Heart left ventricle (tissue), 16 donors: ENCODE measurements at regions not wholly inside any gene's neighbourhood (a gene's known extent, or its start where the extent isn't known, plus 50 kb on each side); places are given as distances from the start of the nearest gene placed in this dataset.

Source experiments
- ATAC-seq, 4 donors: fragments of 200-7000 bp; cut with Tn5 transposase; one replicate each; pipeline ENCODE4 v1.9.1; 2020 to 2022; ENCODE audit warnings: moderate library complexity in 4 of 4, mild to moderate bottlenecking in 3 of 4, moderate number of reproducible peaks in 1 of 4
- DNase-seq, 5 donors: peaks; one replicate each; pipeline ENCODE4 v3.0.0-alpha.2; 2020
- H3K27ac ChIP-seq, 12 donors: fragments of 200-600 bp; sonication (generic) in 4 of 12; one replicate each; pipeline versions ENCODE4 v1.5.0 to v1.8.0; 2016 to 2022; ENCODE audit warnings: mild to moderate bottlenecking in 2 of 12
- H3K27me3 ChIP-seq, 9 donors: fragments of 200-600 bp; sonication (generic) in 2 of 9; one replicate each; pipeline versions ENCODE4 v1.5.1 to v1.8.0; 2016 to 2022; ENCODE audit warnings: mild to moderate bottlenecking in 3 of 9
- H3K36me3 ChIP-seq, 9 donors: fragments of 200-600 bp; sonication (generic) in 2 of 9; one replicate each; pipeline versions ENCODE4 v1.5.0 to v1.8.0; 2018 to 2022; ENCODE audit warnings: mild to moderate bottlenecking in 2 of 9
- H3K4me1 ChIP-seq, 12 donors: fragments of 200-600 bp; sonication (generic) in 4 of 12; one replicate each; pipeline versions ENCODE4 v1.5.0 to v1.8.0; 2016 to 2022; ENCODE audit warnings: mild to moderate bottlenecking in 3 of 12
- H3K4me3 ChIP-seq, 12 donors: fragments of 200-600 bp; sonication (generic) in 4 of 12; one replicate each; pipeline versions ENCODE4 v1.5.0 to v1.8.0; 2017 to 2022; ENCODE audit warnings: mild to moderate bottlenecking in 9 of 12, moderate library complexity in 4 of 12
- H3K9me3 ChIP-seq, 12 donors: fragments of 200-600 bp; sonication (generic) in 4 of 12; one replicate each; pipeline versions ENCODE4 v1.5.0 to v1.8.0; 2016 to 2022; ENCODE audit warnings: mild to moderate bottlenecking in 1 of 12
- CTCF ChIP-seq, 12 donors: fragments of 200-600 bp; sonication (generic) in 4 of 12; IDR thresholded peaks; one replicate each; pipeline versions ENCODE4 v1.5.0 to v1.8.0; 2018 to 2022; ENCODE audit warnings: antibody characterized with exemption in 12 of 12, mild to moderate bottlenecking in 5 of 12
- POLR2A ChIP-seq, 2 donors: fragments of 450-650 bp; IDR thresholded peaks; one replicate each; pipeline ENCODE4 v1.6.1; 2017; ENCODE audit warnings: antibody characterized with exemption in 2 of 2, mild to moderate bottlenecking in 2 of 2, moderate library complexity in 2 of 2
- WGBS, 4 donors: extraction: QIAGEN DNeasy Blood & Tissue Kit in 2 of 4; methylation state at CpG; one replicate each; pipeline versions ENCODE4 v1.1.5 to v1.1.7; 2013 to 2018; 5-methylcytosine and 5-hydroxymethylcytosine counted together
- intact Hi-C, 10 donors: fragments of 100-400 bp; cut with DNase I; formaldehyde crosslinking; loops; one replicate each; pipeline versions ENCODE4 v1.11.1 to v1.14.2; 2022
- donor health status: ischemic (EF 13 %, LVEDD 7.1; RV severe dilation, severe dysfunction).
- donor health status: healthy with polysubstance abuse.
- donor health status: DM: no; HTN: yes; CAD: no.
- donor health status: DM: no; HTN: no; CAD: no.
- donor health status: ischemic (EF 25% LVEDD 6.9; RV normal size, moderate dysfunction).
- donor health status: ischemic (EF 25% LVEDD 5.7; RV mildly dilated, moderate dysfunction).
- donor health status: healthy.
- donor health status: DM: yes; HTN: yes; CAD: no.
- donor health status: ischemic (EF 35%, LVEDD 5.7; RV mildly dilated, moderate dysfunction).
- donor health status: nonischemic (EF 11% LVEDD 7.7; RV severe dilation, severe dysfunction).
- donor health status: DM: yes; HTN: yes; CAD: no.
- donor health status: PGD.
- donor health status: ischemic (EF 29% LVEDD 5.4; RV normal size, mild dysfunction).
- donor health status: nonischemic (EF 23%, LVEDD 6.1; RV moderate dilation, normal function).

- H3K36me3 ChIP-seq: no peaks in the 10 kb centered on the region
- H3K4me3 ChIP-seq: no peak overlapping the region
- TF ChIP-seq POLR2A (IDR thresholded peaks at IDR 0.05) (no peak), CTCF (IDR thresholded peaks at IDR 0.05) (no peak)
- no peaks in the 10 kb centered on the region for H3K9me3 ChIP-seq
- ATAC-seq (no peak), DNase-seq (peak in 1 of 5 donors; percentile 38)
- peaks cover 0 to 7% (median 0%) of the 10 kb centered on the region in 12 donors for H3K4me1 ChIP-seq
- intact Hi-C loops: no loop called here
- H3K27me3 ChIP-seq: peaks cover 0 to 5% (median 0%) of the 10 kb centered on the region in 9 donors
- no peak overlapping the region for H3K27ac ChIP-seq
- WGBS, 4 donors: 67 to 91% (median 74%) methylated on average over 7 of the region's 7 CpGs
Measured at GRCh38 chr2:128628206-128628605, 309.5 kb upstream of the HS6ST1 start.

GRCh38 chr2:128628996-128629395 lies 310.3 kb upstream of the HS6ST1 start:
- no peak for TF ChIP-seq CTCF (IDR thresholded peaks at IDR 0.05)
- no peak for TF ChIP-seq POLR2A (IDR thresholded peaks at IDR 0.05)
- DNase-seq: peak in 1 of 5 donors; percentile 1
- intact Hi-C loops: no loop called here

GRCh38 chr2:128630974-128631697 lies 312.5 kb upstream of the HS6ST1 start:
- DNase-seq (peak in 2 of 5 donors; percentile 5 to 28), ATAC-seq (peak in 1 of 4 donors; percentile 34)

More at GRCh38 chr2:128628996-128629395, 310.3 kb upstream of the HS6ST1 start:
- Histone ChIP-seq H3K27me3 (peaks cover 0 to 5% (median 0%) of the 10 kb centered on the region in 9 donors), H3K9me3 (no peaks in the 10 kb centered on the region), H3K27ac (no peak overlapping the region), H3K4me3 (no peak overlapping the region), H3K36me3 (no peaks in the 10 kb centered on the region), H3K4me1 (no peaks in the 10 kb centered on the region)
- WGBS, 4 donors: 77 to 90% (median 88%) methylated on average over 6 of the region's 6 CpGs
- ATAC-seq: no peak

More at GRCh38 chr2:128630974-128631697, 312.5 kb upstream of the HS6ST1 start:
- intact Hi-C loops: no loop called here
- WGBS, 4 donors: 84 to 92% (median 88%) methylated on average over 10 to 12 of the region's 12 CpGs
- Histone ChIP-seq H3K36me3 (no peaks in the 10 kb centered on the region), H3K4me3 (no peak overlapping the region), H3K27ac (no peak overlapping the region), H3K4me1 (no peaks in the 10 kb centered on the region), H3K9me3 (no peaks in the 10 kb centered on the region), H3K27me3 (no peaks in the 10 kb centered on the region)
- TF ChIP-seq CTCF (IDR thresholded peaks at IDR 0.05): no peak
- TF ChIP-seq POLR2A (IDR thresholded peaks at IDR 0.05): no peak
